Kidney (tissue), 13 donors: ENCODE measurements at regions not wholly inside any gene's neighbourhood (a gene's known extent, or its start where the extent isn't known, plus 50 kb on each side); places are given as distances from the start of the nearest gene placed in this dataset.

Experiments used
- DNase-seq, 5 donors: peaks; one replicate each; pipeline ENCODE4 v3.0.0-alpha.2; 2013 to 2020
- FAIRE-seq: peaks from 2 replicates; lab custom pipeline; 2012; peaks lifted over from hg19 to GRCh38; lab: Jason Lieb, UNC
- H3K27ac ChIP-seq, 2 donors: one replicate each; pipeline ENCODE4 v1.7.0; 2013; ENCODE audit warnings: low read depth in 2 of 2, low read length in 2 of 2, inconsistent platforms in 1 of 2
- H3K27me3 ChIP-seq: one replicate; pipeline ENCODE4 v1.7.1; 2013; ENCODE audit warnings: low read length, inconsistent platforms; ENCODE audit not compliant: control insufficient read depth, insufficient read depth
- H3K36me3 ChIP-seq, 3 donors: one replicate each; pipeline versions ENCODE4 v1.7.0 to v1.7.1; 2013; ENCODE audit warnings: low read length in 3 of 3, control low read depth in 1 of 3, inconsistent platforms in 1 of 3; ENCODE audit not compliant: insufficient read depth in 3 of 3, control insufficient read depth in 2 of 3
- H3K4me1 ChIP-seq, 3 donors: one replicate each; pipeline versions ENCODE4 v1.7.0 to v1.7.1; 2013; ENCODE audit warnings: low read length in 3 of 3, inconsistent platforms in 1 of 3, low read depth in 1 of 3; ENCODE audit not compliant: control insufficient read depth in 2 of 3, insufficient read depth in 2 of 3
- H3K4me3 ChIP-seq, 3 donors: one replicate each; pipeline versions ENCODE4 v1.7.0 to v1.8.1; 2013; ENCODE audit warnings: low read length in 3 of 3, control low read depth in 1 of 3, inconsistent platforms in 1 of 3
- H3K9ac ChIP-seq, 3 donors: one replicate each; pipeline versions ENCODE4 v1.7.0 to v1.7.1; 2013; ENCODE audit warnings: low read length in 3 of 3, control low read depth in 1 of 3, inconsistent platforms in 1 of 3
- H3K9me3 ChIP-seq, 3 donors: one replicate each; pipeline versions ENCODE4 v1.7.0 to v1.7.1; 2013; ENCODE audit warnings: low read length in 3 of 3, control low read depth in 1 of 3, inconsistent platforms in 1 of 3; ENCODE audit not compliant: control insufficient read depth in 2 of 3, insufficient read depth in 1 of 3
- intact Hi-C: fragments of 100-400 bp; cut with DNase I; formaldehyde crosslinking; loops from one replicate; pipeline ENCODE4 v1.11.1; 2022
- TF ChIP-seq, protein P1 (sequence below): IDR thresholded peaks from 3 replicates; pipeline ENCODE4 v1.5.1; 2012; ENCODE audit warnings: mild to moderate bottlenecking, moderate library complexity, borderline replicate concordance; ENCODE audit not compliant: insufficient read depth; ENCODE audit errors: extremely low read depth
- donor health status: control.
- donor health status: control.
- donor health status: control.
- donor health status: control.
- donor health status: control.
- donor health status: DM: yes; HTN: yes; CAD: no.
- donor health status: Normal renal cell carcinoma (clear cell type).

DNA sequence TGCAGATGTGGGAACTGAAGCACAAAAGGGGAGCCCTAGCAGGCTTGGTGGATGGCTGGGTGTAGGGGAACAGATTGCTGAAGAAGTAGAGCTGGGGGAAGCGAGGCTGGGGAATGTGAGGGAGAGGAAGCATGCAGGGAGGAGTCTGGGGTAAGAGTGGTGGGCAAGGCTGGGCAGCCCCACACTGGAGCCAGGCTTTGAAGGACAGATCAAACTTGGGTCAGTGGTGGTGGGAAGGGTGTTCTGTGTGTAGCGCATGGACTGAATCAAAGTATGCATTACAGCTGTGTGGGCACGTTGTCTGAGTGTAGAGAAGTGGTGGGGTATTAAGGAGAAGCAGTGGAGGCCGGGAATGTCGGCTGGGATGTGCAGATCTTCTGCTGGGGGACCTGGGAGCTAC is 116.0 kb downstream of the CYLD start:
- intact Hi-C loops, result no loop called here
- H3K27ac ChIP-seq, result no peak overlapping the region
- TF ChIP-seq, protein P1, sequence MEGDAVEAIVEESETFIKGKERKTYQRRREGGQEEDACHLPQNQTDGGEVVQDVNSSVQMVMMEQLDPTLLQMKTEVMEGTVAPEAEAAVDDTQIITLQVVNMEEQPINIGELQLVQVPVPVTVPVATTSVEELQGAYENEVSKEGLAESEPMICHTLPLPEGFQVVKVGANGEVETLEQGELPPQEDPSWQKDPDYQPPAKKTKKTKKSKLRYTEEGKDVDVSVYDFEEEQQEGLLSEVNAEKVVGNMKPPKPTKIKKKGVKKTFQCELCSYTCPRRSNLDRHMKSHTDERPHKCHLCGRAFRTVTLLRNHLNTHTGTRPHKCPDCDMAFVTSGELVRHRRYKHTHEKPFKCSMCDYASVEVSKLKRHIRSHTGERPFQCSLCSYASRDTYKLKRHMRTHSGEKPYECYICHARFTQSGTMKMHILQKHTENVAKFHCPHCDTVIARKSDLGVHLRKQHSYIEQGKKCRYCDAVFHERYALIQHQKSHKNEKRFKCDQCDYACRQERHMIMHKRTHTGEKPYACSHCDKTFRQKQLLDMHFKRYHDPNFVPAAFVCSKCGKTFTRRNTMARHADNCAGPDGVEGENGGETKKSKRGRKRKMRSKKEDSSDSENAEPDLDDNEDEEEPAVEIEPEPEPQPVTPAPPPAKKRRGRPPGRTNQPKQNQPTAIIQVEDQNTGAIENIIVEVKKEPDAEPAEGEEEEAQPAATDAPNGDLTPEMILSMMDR, result no peak
- H3K27me3 ChIP-seq, result no peaks in the 10 kb centered on the region
- peaks cover 0 to 6% (median 0%) of the 10 kb centered on the region in 3 donors for H3K9me3 ChIP-seq
- no peaks in the 10 kb centered on the region for H3K4me1 ChIP-seq
- FAIRE-seq, result no peak
- no peak overlapping the region for H3K9ac ChIP-seq
- no peak for DNase-seq
- H3K4me3 ChIP-seq, result no peak overlapping the region
- no peaks in the 10 kb centered on the region for H3K36me3 ChIP-seq

DNA sequence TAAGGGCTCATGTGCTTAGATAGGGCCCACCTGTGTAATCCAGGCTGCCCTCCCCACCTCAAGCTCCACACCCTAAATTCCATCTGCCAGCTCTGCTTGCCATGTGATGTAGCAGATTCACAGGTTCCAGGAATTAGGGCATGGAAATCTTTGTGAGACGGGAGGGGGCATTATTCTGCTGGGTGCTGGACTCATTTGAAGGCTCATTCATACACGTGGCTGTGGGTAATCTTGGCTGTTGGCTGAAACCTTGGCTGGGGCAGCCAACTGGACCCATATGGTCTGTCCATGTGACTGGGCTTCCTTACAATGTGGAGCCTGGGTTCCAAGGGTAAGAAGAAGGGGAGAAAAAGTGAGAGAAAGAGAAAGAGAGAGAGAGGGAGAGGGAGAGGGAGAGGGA is 115.1 kb downstream of the CYLD start:
- DNase-seq, result no peak
- Histone ChIP-seq H3K27ac (no peak overlapping the region), H3K36me3 (no peaks in the 10 kb centered on the region), H3K4me1 (no peaks in the 10 kb centered on the region), H3K9me3 (peaks cover 0 to 6% (median 0%) of the 10 kb centered on the region in 3 donors), H3K4me3 (no peak overlapping the region), H3K27me3 (no peaks in the 10 kb centered on the region), H3K9ac (no peak overlapping the region)
- TF ChIP-seq, protein P1, result no peak
- intact Hi-C loops, result no loop called here
- no peak for FAIRE-seq

DNA sequence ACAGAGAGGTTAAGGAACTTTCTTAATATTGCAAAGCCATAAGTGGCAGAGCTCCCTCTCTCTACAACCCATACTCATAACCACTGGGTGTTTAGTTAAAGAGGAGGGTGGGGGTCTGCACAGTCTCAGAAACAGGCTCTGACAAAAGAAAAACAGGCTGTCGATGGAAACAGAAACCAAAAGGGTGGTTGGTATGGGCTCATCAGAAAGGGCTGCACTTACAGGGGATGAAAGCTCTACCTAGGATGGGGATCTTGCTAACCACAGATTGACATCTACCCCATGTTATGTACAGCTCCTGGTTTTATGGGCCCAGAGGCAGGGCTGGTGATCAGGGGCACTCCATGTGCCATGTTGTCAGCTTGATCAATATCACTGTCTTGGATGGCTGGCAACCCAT is 111.4 kb downstream of the CYLD start:
- FAIRE-seq (no peak), DNase-seq (no peak)
- H3K4me1 ChIP-seq, result no peaks in the 10 kb centered on the region
- no peak overlapping the region for H3K9ac ChIP-seq
- H3K27me3 ChIP-seq, result no peaks in the 10 kb centered on the region
- intact Hi-C loops, result no loop called here
- TF ChIP-seq, protein P1, result no peak
- peaks cover 0 to 6% (median 0%) of the 10 kb centered on the region in 3 donors for H3K9me3 ChIP-seq
- no peaks in the 10 kb centered on the region for H3K36me3 ChIP-seq
- no peak overlapping the region for H3K4me3 ChIP-seq
- no peak overlapping the region for H3K27ac ChIP-seq
